ENCODE measurements at regions not wholly inside any gene's neighbourhood (a gene's known extent, or its start where the extent isn't known, plus 50 kb on each side); places are given as distances from the start of the nearest gene placed in this dataset.
"Not testable (repeated sequence)": the region's sequence is repeated elsewhere in the genome, so short reads cannot be mapped to it uniquely, and the experiment has no call there.

GRCh38 chr3:16076564-16076963 lies 97.9 kb upstream of the GALNT15 start:
- H3K4me3 Mint-ChIP-seq = no peak overlapping the region
- no peaks in the 10 kb centered on the region for H3K27me3 Mint-ChIP-seq
- no peak for ATAC-seq
- H3K27ac Mint-ChIP-seq = no peak overlapping the region
- no peaks in the 10 kb centered on the region for H3K4me1 Mint-ChIP-seq
- H3K36me3 Mint-ChIP-seq = peaks cover 5% of the 10 kb centered on the region
- H3K9me3 Mint-ChIP-seq = peaks cover 13% of the 10 kb centered on the region

GRCh38 chr3:16077146-16077545 lies 97.3 kb upstream of the GALNT15 start:
- not testable (repeated sequence) for ATAC-seq, H3K27me3 Mint-ChIP-seq, H3K36me3 Mint-ChIP-seq, H3K4me1 Mint-ChIP-seq, H3K27ac Mint-ChIP-seq, H3K4me3 Mint-ChIP-seq
- peaks cover 10% of the 10 kb centered on the region for H3K9me3 Mint-ChIP-seq

GRCh38 chr3:16077681-16078080 lies 96.8 kb upstream of the GALNT15 start:
- ATAC-seq, H3K36me3 Mint-ChIP-seq, H3K4me3 Mint-ChIP-seq, H3K27me3 Mint-ChIP-seq, H3K27ac Mint-ChIP-seq, H3K4me1 Mint-ChIP-seq: not testable (repeated sequence)
- peaks cover 13% of the 10 kb centered on the region for H3K9me3 Mint-ChIP-seq

GRCh38 chr3:16079519-16079918 lies 95.0 kb upstream of the GALNT15 start:
- no peaks in the 10 kb centered on the region for H3K27me3 Mint-ChIP-seq
- H3K27ac Mint-ChIP-seq = no peak overlapping the region
- H3K4me1 Mint-ChIP-seq = no peaks in the 10 kb centered on the region
- no peak overlapping the region for H3K4me3 Mint-ChIP-seq
- no peak for ATAC-seq
- no peaks in the 10 kb centered on the region for H3K36me3 Mint-ChIP-seq
- peaks cover 18% of the 10 kb centered on the region for H3K9me3 Mint-ChIP-seq

GRCh38 chr3:16081661-16082060 lies 92.8 kb upstream of the GALNT15 start:
- no peak for ATAC-seq
- Mint-ChIP-seq H3K4me1 (no peaks in the 10 kb centered on the region), H3K27me3 (no peaks in the 10 kb centered on the region), H3K36me3 (no peaks in the 10 kb centered on the region), H3K9me3 (peaks cover 20% of the 10 kb centered on the region), H3K27ac (no peak overlapping the region), H3K4me3 (no peak overlapping the region)

- Mint-ChIP-seq H3K9me3 (peaks cover 18% of the 10 kb centered on the region), H3K27me3 (no peaks in the 10 kb centered on the region), H3K4me3 (no peak overlapping the region), H3K27ac (no peak overlapping the region), H3K36me3 (no peaks in the 10 kb centered on the region), H3K4me1 (no peaks in the 10 kb centered on the region)
- no peak for ATAC-seq
These were observed 89.6 kb upstream of the GALNT15 start for GRCh38 chr3:16084887-16085286.

- Mint-ChIP-seq H3K27me3 (no peaks in the 10 kb centered on the region), H3K9me3 (peaks cover 18% of the 10 kb centered on the region), H3K4me1 (no peaks in the 10 kb centered on the region), H3K36me3 (no peaks in the 10 kb centered on the region), H3K4me3 (no peak overlapping the region), H3K27ac (no peak overlapping the region)
- no peak for ATAC-seq
These were observed 89.1 kb upstream of the GALNT15 start for GRCh38 chr3:16085410-16085809.

- Mint-ChIP-seq H3K36me3 (no peaks in the 10 kb centered on the region), H3K27ac (no peak overlapping the region), H3K9me3 (peaks cover 13% of the 10 kb centered on the region), H3K4me1 (no peaks in the 10 kb centered on the region), H3K4me3 (no peak overlapping the region), H3K27me3 (no peaks in the 10 kb centered on the region)
- no peak for ATAC-seq
These were observed 88.4 kb upstream of the GALNT15 start for GRCh38 chr3:16085884-16086608.

GRCh38 chr3:16086690-16087089 lies 87.8 kb upstream of the GALNT15 start:
- Mint-ChIP-seq H3K27me3 (no peaks in the 10 kb centered on the region), H3K4me3 (no peak overlapping the region), H3K36me3 (no peaks in the 10 kb centered on the region), H3K9me3 (peaks cover 12% of the 10 kb centered on the region), H3K4me1 (no peaks in the 10 kb centered on the region), H3K27ac (no peak overlapping the region)
- no peak for ATAC-seq

- Mint-ChIP-seq H3K27me3 (no peaks in the 10 kb centered on the region), H3K4me3 (no peak overlapping the region), H3K27ac (no peak overlapping the region), H3K9me3 (peaks cover 2% of the 10 kb centered on the region), H3K4me1 (no peaks in the 10 kb centered on the region), H3K36me3 (no peaks in the 10 kb centered on the region)
- no peak for ATAC-seq
These were observed 86.0 kb upstream of the GALNT15 start for GRCh38 chr3:16088496-16088895.

- Mint-ChIP-seq H3K4me3 (no peak overlapping the region), H3K27ac (no peak overlapping the region), H3K9me3 (peaks cover 2% of the 10 kb centered on the region), H3K4me1 (no peaks in the 10 kb centered on the region), H3K27me3 (no peaks in the 10 kb centered on the region), H3K36me3 (no peaks in the 10 kb centered on the region)
- ATAC-seq = no peak
These were observed 85.0 kb upstream of the GALNT15 start for GRCh38 chr3:16089521-16089920.

- no peaks in the 10 kb centered on the region for H3K4me1 Mint-ChIP-seq
- no peaks in the 10 kb centered on the region for H3K27me3 Mint-ChIP-seq
- H3K9me3 Mint-ChIP-seq = no peaks in the 10 kb centered on the region
- H3K36me3 Mint-ChIP-seq = no peaks in the 10 kb centered on the region
- no peak for ATAC-seq
- no peak overlapping the region for H3K4me3 Mint-ChIP-seq
- H3K27ac Mint-ChIP-seq = no peak overlapping the region
These were observed 84.5 kb upstream of the GALNT15 start for GRCh38 chr3:16090024-16090423.

GRCh38 chr3:16090706-16091105 lies 83.8 kb upstream of the GALNT15 start:
- Mint-ChIP-seq H3K4me3 (no peak overlapping the region), H3K4me1 (no peaks in the 10 kb centered on the region), H3K9me3 (no peaks in the 10 kb centered on the region), H3K36me3 (no peaks in the 10 kb centered on the region), H3K27ac (no peak overlapping the region), H3K27me3 (no peaks in the 10 kb centered on the region)
- no peak for ATAC-seq

GRCh38 chr3:16092923-16093322 lies 81.6 kb upstream of the GALNT15 start:
- H3K27ac Mint-ChIP-seq = no peak overlapping the region
- no peaks in the 10 kb centered on the region for H3K9me3 Mint-ChIP-seq
- H3K4me3 Mint-ChIP-seq = no peak overlapping the region
- no peak for ATAC-seq
- H3K4me1 Mint-ChIP-seq = no peaks in the 10 kb centered on the region
- H3K27me3 Mint-ChIP-seq = no peaks in the 10 kb centered on the region
- H3K36me3 Mint-ChIP-seq = no peaks in the 10 kb centered on the region

- Mint-ChIP-seq H3K36me3 (peaks cover 5% of the 10 kb centered on the region), H3K4me3 (no peak overlapping the region), H3K27me3 (no peaks in the 10 kb centered on the region), H3K9me3 (peaks cover 7% of the 10 kb centered on the region), H3K27ac (no peak overlapping the region), H3K4me1 (peaks cover 6% of the 10 kb centered on the region)
- no peak for ATAC-seq
These were observed 72.9 kb upstream of the GALNT15 start for GRCh38 chr3:16101295-16102186.

GRCh38 chr3:16102187-16102561 lies 72.3 kb upstream of the GALNT15 start:
- no peak for ATAC-seq
- Mint-ChIP-seq H3K27ac (no peak overlapping the region), H3K27me3 (no peaks in the 10 kb centered on the region), H3K4me3 (no peak overlapping the region), H3K36me3 (peaks cover 5% of the 10 kb centered on the region), H3K4me1 (peaks cover 6% of the 10 kb centered on the region), H3K9me3 (peaks cover 7% of the 10 kb centered on the region)

All from stimulated activated memory B cell treated with anti-CD40 and anti-IgM and Interleukin-4, amounts not matched to agents 10 μg/mL and 1 μg/mL and 100 μg/mL, for 72 hours (primary cell).